HepG2 (cell line): ENCODE measurements at regions not wholly inside any gene's neighbourhood (a gene's known extent, or its start where the extent isn't known, plus 50 kb on each side); places are given as distances from the start of the nearest gene placed in this dataset.

Source experiments
- BORCS8-MEF2B ChIP-seq: sonication (generic); formaldehyde crosslinking; IDR thresholded peaks from 2 replicates; pipeline ENCODE4 v1.8.0; 2022; ENCODE audit warnings: mild to moderate bottlenecking, missing genetic modification reagents
- CTCF ChIP-seq: sonication (generic); formaldehyde crosslinking; IDR thresholded peaks from 2 replicates; pipeline ENCODE4 v1.5.0; 2020; ENCODE audit warnings: mild to moderate bottlenecking, missing genetic modification reagents, moderate library complexity
- EZH2 ChIP-seq: conservative IDR thresholded peaks from 2 replicates; pipeline ENCODE4 v1.6.1; 2012; ENCODE audit warnings: mild to moderate bottlenecking, low read depth, low read length, moderate library complexity
- FOXP1 ChIP-seq, 2 experiments: fragments of 450-650 bp in 1 of 2; IDR thresholded peaks; 2 replicates each; pipeline ENCODE4 v1.6.1; 2017 to 2018; ENCODE audit warnings: antibody characterized with exemption in 1 of 2
- JUN ChIP-seq: sonication (generic); formaldehyde crosslinking; IDR thresholded peaks from 2 replicates; pipeline ENCODE4 v1.4.0; 2020; ENCODE audit warnings: mild to moderate bottlenecking, missing genetic modification reagents
- KLF9 ChIP-seq: IDR thresholded peaks from 2 replicates; pipeline ENCODE4 v1.6.1; 2016; ENCODE audit warnings: low read depth
- MAFK ChIP-seq, 2 experiments: IDR thresholded peaks in 1 of 2; conservative IDR thresholded peaks in 1 of 2; 2 replicates each; pipeline ENCODE4 v1.6.1; 2011; ENCODE audit warnings: improper control_type of control experiment in 2 of 2, low read length in 2 of 2
- YY1 ChIP-seq: IDR thresholded peaks from 2 replicates; pipeline ENCODE4 v1.6.1; 2011; ENCODE audit warnings: low read length, low read depth, moderate library complexity, mild to moderate bottlenecking; ENCODE audit not compliant: insufficient read depth, insufficient replicate concordance
- ZNF547 ChIP-seq: sonication (generic); formaldehyde crosslinking; IDR thresholded peaks from 2 replicates; pipeline ENCODE4 v1.5.1; 2020; ENCODE audit warnings: mild to moderate bottlenecking, missing genetic modification reagents

- TF ChIP-seq CTCF (CRISPR knock-in tag) (no peak), MAFK (conservative IDR thresholded peaks at IDR 0.05 in 1 of 2, IDR thresholded peaks at IDR 0.05 in 1 of 2; ENCODE audit: low read length in 2 of 2) (no peak), BORCS8-MEF2B (no peak), JUN (no peak), ZNF547 (CRISPR knock-in tag) (no peak), YY1 (no peak), KLF9 (CRISPR knock-in tag) (no peak), EZH2 (no peak), FOXP1 (IDR thresholded peaks at IDR 0.05) (no peak), FOXP1 (CRISPR knock-in tag; IDR thresholded peaks at IDR 0.05) (no peak)
Measured at GRCh38 chr5:117133198-117133597, 558.6 kb upstream of the SEMA6A start.
